Esophagus muscularis mucosa (tissue), 3 donors: ENCODE measurements at regions not wholly inside any gene's neighbourhood (a gene's known extent, or its start where the extent isn't known, plus 50 kb on each side); places are given as distances from the start of the nearest gene placed in this dataset.

Experiments used
- CTCF ChIP-seq, 3 experiments: fragments of 200-600 bp in 2 of 3; fragments of 450-650 bp in 1 of 3; sonication (generic) in 2 of 3; IDR thresholded peaks; one replicate each; pipeline ENCODE4 v1.5.1; 2017 to 2019; ENCODE audit warnings: antibody characterized with exemption in 3 of 3, mild to moderate bottlenecking in 2 of 3, moderate library complexity in 1 of 3
- POLR2AphosphoS5 ChIP-seq, 2 donors: sonication (generic); formaldehyde crosslinking; IDR thresholded peaks; one replicate each; pipeline ENCODE4 v1.6.1; 2017; ENCODE audit warnings: antibody characterized with exemption in 2 of 2

- TF ChIP-seq CTCF (IDR thresholded peaks at IDR 0.05) (no peak), POLR2AphosphoS5 (IDR thresholded peaks at IDR 0.05) (no peak)
Observed at GRCh38 chr13:80975903-80976302, 635.0 kb upstream of the SPRY2 start.
